HG02678 (cell line): ENCODE measurements at regions not wholly inside any gene's neighbourhood (a gene's known extent, or its start where the extent isn't known, plus 50 kb on each side); places are given as distances from the start of the nearest gene placed in this dataset.
"Not testable (repeated sequence)": the region's sequence is repeated elsewhere in the genome, so short reads cannot be mapped to it uniquely, and the experiment has no call there.

Source experiments
- ATAC-seq: cut with Tn5 transposase; IDR thresholded peaks from one replicate; pipeline ENCODE4 v1.9.1; 2021; ENCODE audit warnings: mild to moderate bottlenecking, moderate library complexity; ENCODE audit not compliant: unreplicated experiment

DNA sequence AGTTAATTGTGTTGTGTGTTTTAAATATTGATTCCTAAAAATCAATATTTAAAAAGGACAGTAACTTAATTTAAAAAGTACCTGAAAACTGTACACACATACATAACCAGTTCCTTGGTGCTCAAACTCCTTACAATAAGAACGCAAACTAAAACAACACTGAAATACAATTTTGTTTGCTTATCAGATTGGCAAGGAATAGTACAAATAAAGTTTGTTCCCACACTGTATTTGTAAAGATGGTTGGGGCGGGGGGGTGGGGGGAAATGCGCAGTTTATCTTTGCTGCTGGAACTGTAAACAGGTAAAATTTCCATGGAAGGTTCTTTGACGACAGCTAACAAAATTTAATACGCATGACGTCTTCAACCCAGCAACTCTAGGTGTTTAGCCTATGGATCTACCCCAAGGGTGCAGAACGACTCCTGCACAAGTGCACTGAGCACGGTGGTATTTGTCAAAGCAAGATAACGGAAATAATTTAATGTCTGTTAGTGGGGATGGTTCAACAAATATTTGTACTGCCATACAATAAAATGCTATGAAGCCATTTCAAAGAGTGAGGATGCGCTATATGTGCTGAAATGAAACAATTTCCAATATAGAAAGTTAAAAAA lies 96.5 kb downstream of the ING1 start:
- no peak for ATAC-seq

DNA sequence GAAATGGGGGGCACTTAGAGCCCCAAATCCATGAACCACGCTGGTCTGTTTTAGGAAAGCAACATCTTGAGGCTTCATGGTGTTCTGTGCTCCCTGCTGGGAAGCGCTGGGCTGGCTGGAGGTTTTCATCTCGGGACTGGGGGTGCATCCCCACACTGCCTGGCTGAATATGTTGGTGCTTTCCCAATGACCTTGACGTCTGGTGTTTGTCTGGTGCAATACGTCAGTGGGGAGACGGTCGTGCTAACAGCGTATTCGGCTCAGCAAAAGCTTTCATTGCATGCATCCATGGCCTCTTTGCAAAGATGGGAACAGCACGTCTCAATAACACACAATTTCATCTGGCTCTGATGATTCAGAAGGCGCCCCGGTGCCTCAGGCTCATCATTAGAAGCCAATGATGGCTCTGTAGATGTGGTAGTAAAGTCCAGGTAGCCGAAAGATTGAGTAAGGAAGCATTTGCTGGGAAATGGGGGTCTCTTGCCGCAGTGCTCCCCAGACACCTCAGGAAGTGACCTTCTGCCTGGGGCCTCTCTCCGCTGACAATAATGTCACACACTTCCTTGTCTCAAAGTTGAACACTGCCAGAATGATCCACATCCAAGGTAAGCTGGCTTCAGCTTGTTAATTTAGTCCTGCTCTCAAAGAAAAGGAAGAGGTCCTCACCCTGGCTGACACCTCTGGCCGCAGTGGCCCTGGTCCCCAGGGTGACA lies 97.7 kb downstream of the ING1 start:
- no peak for ATAC-seq

DNA sequence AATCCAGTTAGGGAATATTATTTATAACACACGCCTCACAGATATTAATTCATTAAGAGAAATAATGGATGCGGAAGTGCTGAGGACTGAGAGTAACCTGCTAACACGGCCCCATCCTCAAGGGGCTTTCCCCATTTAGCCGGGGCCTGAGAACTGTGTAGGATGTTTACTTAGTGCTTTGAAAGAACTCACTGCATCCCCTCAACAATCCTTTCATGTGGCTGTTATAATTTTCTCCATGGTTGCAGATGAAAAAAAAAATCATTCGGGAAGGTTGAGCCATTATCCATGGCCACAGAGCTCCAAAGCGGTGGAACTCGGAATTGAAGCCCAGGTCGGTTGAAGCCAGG lies 98.2 kb downstream of the ING1 start:
- no peak for ATAC-seq

- no peak for ATAC-seq
Measured at GRCh38 chr13:110812121-110812868, 98.8 kb downstream of the ING1 start.

GRCh38 chr13:110812869-110813645 lies 99.6 kb downstream of the ING1 start:
- no peak for ATAC-seq

DNA sequence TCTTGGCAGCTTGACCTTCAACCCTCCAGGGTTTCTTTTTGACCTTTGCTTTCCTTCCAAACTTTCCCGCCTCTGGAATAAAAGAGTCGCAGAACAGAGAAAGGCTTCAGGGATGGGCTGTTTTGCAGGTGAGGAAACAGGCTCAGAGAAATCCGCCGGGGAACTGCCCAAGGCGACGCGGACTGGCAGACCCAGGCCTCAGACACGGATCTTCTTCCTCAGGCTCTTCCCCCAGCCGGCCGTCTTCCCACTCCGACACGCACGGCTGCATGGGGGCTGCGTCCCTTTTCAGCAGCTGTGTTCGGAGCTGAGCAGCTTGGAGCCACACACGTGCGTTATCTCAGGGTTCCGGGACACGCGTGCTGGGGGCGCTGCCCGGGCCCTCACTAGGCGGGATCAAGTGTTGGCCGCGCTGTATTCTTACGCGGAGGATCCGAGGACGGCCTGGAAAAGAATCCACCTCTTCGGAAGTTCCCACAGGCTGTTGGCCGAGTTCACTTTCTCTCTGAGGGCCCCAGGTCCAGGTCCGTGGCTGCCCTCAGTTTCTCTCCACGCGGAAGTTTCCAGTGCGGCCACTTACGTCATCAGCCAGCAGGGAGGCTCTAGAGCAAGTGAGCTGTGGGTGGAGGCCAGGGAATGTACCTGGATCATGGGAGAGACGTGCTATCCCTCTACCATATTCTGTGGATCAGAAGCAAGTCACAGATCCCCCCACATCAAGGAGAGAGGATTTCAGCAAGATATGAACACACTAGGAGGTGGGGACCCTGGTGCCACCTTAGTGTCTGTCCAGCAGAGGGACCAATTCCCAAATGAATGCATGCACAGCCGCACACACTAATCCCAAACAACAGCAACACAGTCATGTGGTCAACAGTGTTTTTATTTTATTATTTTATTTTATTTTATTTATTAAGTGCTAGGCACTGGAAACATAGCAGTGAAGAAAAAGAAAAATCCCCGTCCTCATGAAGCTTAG lies 100.4 kb downstream of the ING1 start:
- no peak for ATAC-seq

GRCh38 chr13:110815471-110816204 lies 99.2 kb downstream of the ANKRD10 start:
- ATAC-seq: no peak

DNA sequence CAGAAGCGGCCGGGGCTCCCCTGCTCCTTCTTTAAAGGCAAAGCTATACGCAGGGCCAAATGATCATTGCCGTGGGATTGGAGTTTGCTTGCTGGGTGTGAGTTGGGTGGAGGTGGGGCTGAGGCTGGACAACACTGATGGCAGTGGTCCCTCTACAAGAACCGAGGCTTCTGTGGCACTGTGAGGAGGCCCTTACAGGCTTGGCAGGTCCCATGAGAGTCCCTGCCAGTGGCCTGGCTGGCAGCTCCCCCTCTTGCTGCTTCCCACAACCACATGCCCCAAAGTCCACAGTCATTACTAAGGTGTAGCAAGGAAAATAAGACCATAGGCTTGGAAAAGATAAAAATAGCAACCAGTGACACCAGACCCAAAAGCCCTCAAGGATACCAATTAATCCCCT lies 98.4 kb downstream of the ANKRD10 start:
- no peak for ATAC-seq

- ATAC-seq: no peak
Measured at GRCh38 chr13:110817143-110817542, 97.7 kb downstream of the ANKRD10 start.

GRCh38 chr13:110818747-110819146 lies 96.1 kb downstream of the ANKRD10 start:
- no peak for ATAC-seq

DNA sequence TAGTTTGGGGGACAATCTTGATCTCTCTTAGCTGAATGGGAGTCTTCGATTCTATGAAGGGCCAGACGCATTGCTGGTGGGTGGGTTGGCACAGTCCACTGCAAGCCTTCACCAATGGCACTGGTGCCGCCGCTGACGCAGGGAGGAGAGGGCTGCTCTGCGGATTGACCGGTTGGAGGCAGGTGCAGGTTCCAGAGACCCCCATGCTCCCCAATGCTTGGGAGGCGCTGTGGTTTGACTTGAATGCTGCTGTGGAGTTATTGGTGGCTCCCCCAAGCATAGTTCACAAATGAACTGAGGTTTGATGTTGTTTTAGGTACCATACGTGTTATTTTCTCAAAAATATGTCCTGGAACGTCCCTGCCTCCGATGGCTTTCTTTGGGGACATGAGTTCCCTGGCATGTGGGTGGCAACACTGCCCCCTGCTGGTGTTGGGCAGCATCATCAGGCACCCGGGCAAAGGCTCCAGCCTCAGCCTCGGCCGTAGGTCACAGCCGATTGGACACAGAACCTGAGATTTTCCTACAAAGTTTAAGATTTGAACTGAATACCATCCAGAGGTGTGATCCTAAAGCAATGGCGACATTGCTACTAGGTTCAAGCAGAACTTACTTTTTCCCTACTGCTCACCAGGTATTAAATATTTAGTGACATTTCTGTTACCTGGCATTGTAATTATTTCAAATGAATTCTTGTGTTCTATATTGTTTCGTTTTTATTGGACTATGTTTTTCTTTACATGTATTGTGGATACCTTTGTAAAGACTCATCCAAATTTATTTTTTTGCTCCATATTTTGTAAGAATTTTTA lies 95.5 kb downstream of the ANKRD10 start:
- ATAC-seq: peak; percentile 89

DNA sequence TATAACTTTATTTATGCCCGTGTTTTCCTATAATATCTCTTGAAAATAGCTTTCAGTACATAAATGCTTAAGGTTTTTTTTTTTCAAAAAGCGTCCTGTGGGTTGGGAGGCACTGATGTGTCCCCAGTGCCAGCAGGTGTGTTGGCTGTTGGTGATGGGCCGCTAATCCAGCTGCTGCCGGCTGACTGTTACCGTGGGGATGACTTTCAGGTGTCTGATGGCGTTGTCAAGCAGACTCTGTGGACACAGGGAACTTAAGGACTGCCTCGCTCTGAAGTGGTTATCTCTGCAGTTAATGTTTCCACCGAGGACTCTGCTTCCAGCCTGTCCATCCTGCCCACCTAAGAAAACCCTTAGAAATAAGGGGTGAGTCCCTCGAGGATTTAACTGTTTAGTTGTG lies 94.5 kb downstream of the ANKRD10 start:
- ATAC-seq: no peak

GRCh38 chr13:110821837-110822668 lies 92.8 kb downstream of the ANKRD10 start:
- not testable (repeated sequence) for ATAC-seq

GRCh38 chr13:110822669-110822945 lies 92.3 kb downstream of the ANKRD10 start:
- no peak for ATAC-seq

- no peak for ATAC-seq
Measured at GRCh38 chr13:110824702-110825300, 90.1 kb downstream of the ANKRD10 start.

DNA sequence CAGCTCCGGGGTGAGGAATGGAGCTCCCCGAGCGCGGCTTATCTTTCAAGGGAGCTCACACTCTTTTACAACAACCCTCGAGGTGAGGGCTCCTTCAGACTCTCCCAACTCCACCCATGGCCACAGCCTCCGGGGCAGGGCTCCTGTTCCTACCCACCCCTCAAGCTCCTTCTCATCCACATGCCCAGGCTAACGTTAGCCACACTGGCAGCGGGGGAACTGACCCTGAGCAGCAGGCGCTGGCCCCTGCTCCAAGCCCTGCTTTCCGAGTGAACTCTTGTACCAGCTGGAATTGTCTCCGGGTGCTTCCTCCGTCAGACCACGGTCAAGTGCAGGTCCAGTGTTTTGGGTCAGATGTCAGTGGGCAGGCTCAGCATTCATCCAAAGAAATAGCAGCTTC lies 89.4 kb downstream of the ANKRD10 start:
- no peak for ATAC-seq

- ATAC-seq: no peak
Measured at GRCh38 chr13:110826101-110826500, 88.8 kb downstream of the ANKRD10 start.
